GM23338 (cell line): ENCODE measurements at regions not wholly inside any gene's neighbourhood (a gene's known extent, or its start where the extent isn't known, plus 50 kb on each side); places are given as distances from the start of the nearest gene placed in this dataset.

Source experiments
- CREB1 ChIP-seq: fragments of 250-450 bp; sonication (Bioruptor Pico); IDR thresholded peaks from 2 replicates; pipeline ENCODE4 v1.5.0; 2020; ENCODE audit warnings: low read depth, mild to moderate bottlenecking, moderate library complexity
- EZH2 ChIP-seq: fragments of 200-600 bp; sonication (generic); IDR thresholded peaks from one replicate; pipeline ENCODE4 v1.8.0; 2017; ENCODE audit warnings: antibody characterized with exemption, mild to moderate bottlenecking, low read depth; ENCODE audit not compliant: unreplicated experiment
- EZH2phosphoT487 ChIP-seq: fragments of 200-600 bp; sonication (generic); IDR thresholded peaks from one replicate; pipeline ENCODE4 v1.8.1; 2018; ENCODE audit warnings: antibody characterized with exemption; ENCODE audit not compliant: unreplicated experiment
- NANOG ChIP-seq: IDR thresholded peaks from 2 replicates; pipeline ENCODE4 v1.6.1; 2016; ENCODE audit warnings: antibody characterized with exemption, borderline replicate concordance
- POLR2AphosphoS5 ChIP-seq: IDR thresholded peaks from 2 replicates; pipeline ENCODE4 v1.6.1; 2016; ENCODE audit warnings: antibody characterized with exemption, low read depth
- TF ChIP-seq, protein P1 (sequence below), 2 experiments: fragments of 200-600 bp in 1 of 2; sonication (generic) in 1 of 2; conservative IDR thresholded peaks; 2 replicates each; pipeline versions ENCODE4 v1.5.1 to v1.6.1; 2016 to 2017; ENCODE audit warnings: antibody characterized with exemption in 2 of 2, low read depth in 2 of 2, mild to moderate bottlenecking in 2 of 2, moderate library complexity in 1 of 2
- TF ChIP-seq, protein P2 (sequence below): IDR thresholded peaks from one replicate; pipeline ENCODE4 v1.6.1; 2018; ENCODE audit warnings: antibody characterized with exemption; ENCODE audit not compliant: unreplicated experiment
- TF ChIP-seq, protein P3 (sequence below): IDR thresholded peaks from 2 replicates; pipeline ENCODE4 v1.6.1; 2016; ENCODE audit warnings: antibody characterized with exemption

DNA sequence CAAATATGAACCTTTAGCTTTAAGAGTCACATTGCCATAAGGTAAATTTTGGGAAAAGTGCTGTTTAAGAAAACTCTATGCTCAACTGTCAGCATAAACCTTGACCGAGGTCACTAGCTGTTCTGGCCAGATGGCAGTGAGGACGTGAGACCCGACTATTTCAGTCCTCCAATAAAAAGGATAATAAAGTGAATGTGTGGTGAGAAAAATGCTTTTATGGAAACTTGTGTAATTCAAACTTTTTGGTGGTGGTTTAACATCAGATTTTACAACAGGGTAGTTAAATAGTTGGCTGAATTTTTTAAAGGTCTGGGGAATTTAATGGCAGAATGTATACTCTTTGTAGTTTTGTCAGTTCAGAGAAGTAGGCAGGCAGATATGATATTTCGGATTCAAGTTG, 391.1 kb downstream of the PMP22 start:
- TF ChIP-seq, protein P1, sequence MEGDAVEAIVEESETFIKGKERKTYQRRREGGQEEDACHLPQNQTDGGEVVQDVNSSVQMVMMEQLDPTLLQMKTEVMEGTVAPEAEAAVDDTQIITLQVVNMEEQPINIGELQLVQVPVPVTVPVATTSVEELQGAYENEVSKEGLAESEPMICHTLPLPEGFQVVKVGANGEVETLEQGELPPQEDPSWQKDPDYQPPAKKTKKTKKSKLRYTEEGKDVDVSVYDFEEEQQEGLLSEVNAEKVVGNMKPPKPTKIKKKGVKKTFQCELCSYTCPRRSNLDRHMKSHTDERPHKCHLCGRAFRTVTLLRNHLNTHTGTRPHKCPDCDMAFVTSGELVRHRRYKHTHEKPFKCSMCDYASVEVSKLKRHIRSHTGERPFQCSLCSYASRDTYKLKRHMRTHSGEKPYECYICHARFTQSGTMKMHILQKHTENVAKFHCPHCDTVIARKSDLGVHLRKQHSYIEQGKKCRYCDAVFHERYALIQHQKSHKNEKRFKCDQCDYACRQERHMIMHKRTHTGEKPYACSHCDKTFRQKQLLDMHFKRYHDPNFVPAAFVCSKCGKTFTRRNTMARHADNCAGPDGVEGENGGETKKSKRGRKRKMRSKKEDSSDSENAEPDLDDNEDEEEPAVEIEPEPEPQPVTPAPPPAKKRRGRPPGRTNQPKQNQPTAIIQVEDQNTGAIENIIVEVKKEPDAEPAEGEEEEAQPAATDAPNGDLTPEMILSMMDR (conservative IDR thresholded peaks at IDR 0.05; ENCODE audit: low read depth in 2 of 2): no peak
- TF ChIP-seq POLR2AphosphoS5 (no peak), EZH2 (no peak), CREB1 (no peak), EZH2phosphoT487 (no peak), NANOG (no peak)
- TF ChIP-seq, protein P2, sequence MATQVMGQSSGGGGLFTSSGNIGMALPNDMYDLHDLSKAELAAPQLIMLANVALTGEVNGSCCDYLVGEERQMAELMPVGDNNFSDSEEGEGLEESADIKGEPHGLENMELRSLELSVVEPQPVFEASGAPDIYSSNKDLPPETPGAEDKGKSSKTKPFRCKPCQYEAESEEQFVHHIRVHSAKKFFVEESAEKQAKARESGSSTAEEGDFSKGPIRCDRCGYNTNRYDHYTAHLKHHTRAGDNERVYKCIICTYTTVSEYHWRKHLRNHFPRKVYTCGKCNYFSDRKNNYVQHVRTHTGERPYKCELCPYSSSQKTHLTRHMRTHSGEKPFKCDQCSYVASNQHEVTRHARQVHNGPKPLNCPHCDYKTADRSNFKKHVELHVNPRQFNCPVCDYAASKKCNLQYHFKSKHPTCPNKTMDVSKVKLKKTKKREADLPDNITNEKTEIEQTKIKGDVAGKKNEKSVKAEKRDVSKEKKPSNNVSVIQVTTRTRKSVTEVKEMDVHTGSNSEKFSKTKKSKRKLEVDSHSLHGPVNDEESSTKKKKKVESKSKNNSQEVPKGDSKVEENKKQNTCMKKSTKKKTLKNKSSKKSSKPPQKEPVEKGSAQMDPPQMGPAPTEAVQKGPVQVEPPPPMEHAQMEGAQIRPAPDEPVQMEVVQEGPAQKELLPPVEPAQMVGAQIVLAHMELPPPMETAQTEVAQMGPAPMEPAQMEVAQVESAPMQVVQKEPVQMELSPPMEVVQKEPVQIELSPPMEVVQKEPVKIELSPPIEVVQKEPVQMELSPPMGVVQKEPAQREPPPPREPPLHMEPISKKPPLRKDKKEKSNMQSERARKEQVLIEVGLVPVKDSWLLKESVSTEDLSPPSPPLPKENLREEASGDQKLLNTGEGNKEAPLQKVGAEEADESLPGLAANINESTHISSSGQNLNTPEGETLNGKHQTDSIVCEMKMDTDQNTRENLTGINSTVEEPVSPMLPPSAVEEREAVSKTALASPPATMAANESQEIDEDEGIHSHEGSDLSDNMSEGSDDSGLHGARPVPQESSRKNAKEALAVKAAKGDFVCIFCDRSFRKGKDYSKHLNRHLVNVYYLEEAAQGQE: no peak
- TF ChIP-seq, protein P3, sequence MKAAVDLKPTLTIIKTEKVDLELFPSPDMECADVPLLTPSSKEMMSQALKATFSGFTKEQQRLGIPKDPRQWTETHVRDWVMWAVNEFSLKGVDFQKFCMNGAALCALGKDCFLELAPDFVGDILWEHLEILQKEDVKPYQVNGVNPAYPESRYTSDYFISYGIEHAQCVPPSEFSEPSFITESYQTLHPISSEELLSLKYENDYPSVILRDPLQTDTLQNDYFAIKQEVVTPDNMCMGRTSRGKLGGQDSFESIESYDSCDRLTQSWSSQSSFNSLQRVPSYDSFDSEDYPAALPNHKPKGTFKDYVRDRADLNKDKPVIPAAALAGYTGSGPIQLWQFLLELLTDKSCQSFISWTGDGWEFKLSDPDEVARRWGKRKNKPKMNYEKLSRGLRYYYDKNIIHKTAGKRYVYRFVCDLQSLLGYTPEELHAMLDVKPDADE: no peak
